IMR-90 (cell line): ENCODE measurements at regions not wholly inside any gene's neighbourhood (a gene's known extent, or its start where the extent isn't known, plus 50 kb on each side); places are given as distances from the start of the nearest gene placed in this dataset.

ENCODE experiments used
- ATAC-seq: fragments of 200-7000 bp; cut with Tn5 transposase; 2 replicates; pipeline ENCODE4 v1.9.1; 2020; ENCODE audit warnings: low read depth, mild to moderate bottlenecking, moderate library complexity
- BruUV-seq: library from RNA; stranded (reverse); fragments of 400-500 nt; replicated peaks from 2 replicates; lab custom pipeline; 2021; lab: Mats Ljungman, UMichigan
- CTCF ChIA-PET: fragments of 300-600 bp; formaldehyde crosslinking; extraction: SDS; loops from one replicate; lab custom pipeline; 2021; ENCODE audit warnings: antibody characterized with exemption; lab: Yijun Ruan, JAX
- POLR2A ChIA-PET: fragments of 300-600 bp; sonication (Branson Sonifier 250); formaldehyde crosslinking; loops from one replicate; lab custom pipeline; 2022; ENCODE audit warnings: antibody characterized with exemption; ENCODE audit not compliant: unreplicated experiment; lab: Charles Lee
- DNase-seq: peaks from one replicate; pipeline ENCODE4 v3.0.0; 2013
- H2AFZ ChIP-seq: replicated peaks from 2 replicates; pipeline ENCODE3; 2013; ENCODE audit warnings: low read length, mild to moderate bottlenecking; ENCODE audit not compliant: poor library complexity
- H2AK5ac ChIP-seq: 2 replicates; pipeline ENCODE4 v1.6.1; 2013; ENCODE audit warnings: low read depth, low read length, inconsistent platforms
- H2AK9ac ChIP-seq: replicated peaks from 2 replicates; pipeline ENCODE3; 2013; ENCODE audit warnings: mild to moderate bottlenecking, low read depth, low read length, moderate library complexity; ENCODE audit not compliant: poor library complexity
- H2BK120ac ChIP-seq: 2 replicates; pipeline ENCODE4 v1.6.1; 2013; ENCODE audit warnings: low read depth, low read length, inconsistent platforms
- H2BK15ac ChIP-seq: 3 replicates; pipeline ENCODE4 v1.6.1; 2013; ENCODE audit warnings: low read depth, low read length, inconsistent platforms
- H2BK20ac ChIP-seq: 2 replicates; pipeline ENCODE4 v1.6.1; 2013; ENCODE audit warnings: low read depth, mild to moderate bottlenecking, inconsistent platforms, low read length, moderate library complexity
- H2BK5ac ChIP-seq: 2 replicates; pipeline ENCODE4 v1.6.1; 2013; ENCODE audit warnings: mild to moderate bottlenecking, low read depth, low read length, inconsistent platforms; ENCODE audit not compliant: poor library complexity, severe bottlenecking
- H3K14ac ChIP-seq: replicated peaks from 2 replicates; pipeline ENCODE4 v1.6.1; 2013; ENCODE audit warnings: low read depth, low read length, inconsistent platforms
- H3K18ac ChIP-seq: 2 replicates; pipeline ENCODE4 v1.6.1; 2013; ENCODE audit warnings: low read depth, low read length, control low read depth
- H3K23ac ChIP-seq: 2 replicates; pipeline ENCODE4 v1.6.1; 2013; ENCODE audit warnings: low read depth, low read length, inconsistent platforms
- H3K27ac ChIP-seq: 2 replicates; pipeline ENCODE4 v1.5.1; 2013; ENCODE audit warnings: mild to moderate bottlenecking, control low read depth, low read length; ENCODE audit not compliant: insufficient read depth
- H3K27me3 ChIP-seq: 2 replicates; pipeline ENCODE4 v1.6.1; 2013; ENCODE audit warnings: low read length; ENCODE audit not compliant: control insufficient read depth, insufficient read depth
- H3K36me3 ChIP-seq: 2 replicates; pipeline ENCODE4 v1.6.1; 2013; ENCODE audit warnings: low read length, mixed read lengths; ENCODE audit not compliant: control insufficient read depth, insufficient read depth
- H3K4ac ChIP-seq: 2 replicates; pipeline ENCODE4 v1.6.1; 2013; ENCODE audit warnings: low read depth, low read length, inconsistent platforms
- H3K4me1 ChIP-seq: 2 replicates; pipeline ENCODE4 v1.6.1; 2013; ENCODE audit warnings: low read length, mixed read lengths; ENCODE audit not compliant: control insufficient read depth, insufficient read depth
- H3K4me2 ChIP-seq: 2 replicates; pipeline ENCODE4 v1.6.1; 2013; ENCODE audit warnings: low read depth, mild to moderate bottlenecking, control low read depth, low read length, moderate library complexity
- H3K4me3 ChIP-seq: 2 replicates; pipeline ENCODE4 v1.5.1; 2013; ENCODE audit warnings: low read depth, mild to moderate bottlenecking, control low read depth, low read length, moderate library complexity; ENCODE audit not compliant: insufficient read depth
- H3K56ac ChIP-seq: 2 replicates; pipeline ENCODE4 v1.6.1; 2013; ENCODE audit warnings: low read length, inconsistent platforms; ENCODE audit not compliant: insufficient read depth; ENCODE audit errors: extremely low read depth
- H3K79me1 ChIP-seq, 2 experiments: 2 replicates each; pipeline ENCODE4 v1.6.1; 2013; ENCODE audit warnings: low read length in 2 of 2, inconsistent platforms in 1 of 2, low read depth in 1 of 2
- H3K9ac ChIP-seq: 2 replicates; pipeline ENCODE4 v1.6.1; 2013; ENCODE audit warnings: low read depth, low read length, control low read depth
- H3K9me1 ChIP-seq: 2 replicates; pipeline ENCODE4 v1.6.1; 2013; ENCODE audit warnings: low read length, inconsistent platforms; ENCODE audit not compliant: insufficient read depth
- H3K9me3 ChIP-seq: 2 replicates; pipeline ENCODE4 v1.6.1; 2013; ENCODE audit warnings: low read length; ENCODE audit not compliant: control insufficient read depth, insufficient read depth
- H4K20me1 ChIP-seq: 2 replicates; pipeline ENCODE4 v1.6.1; 2013; ENCODE audit warnings: low read length, inconsistent platforms; ENCODE audit not compliant: insufficient read depth
- H4K5ac ChIP-seq: 2 replicates; pipeline ENCODE4 v1.6.1; 2013; ENCODE audit warnings: mild to moderate bottlenecking, low read depth, low read length, control low read depth
- H4K8ac ChIP-seq, 2 experiments: 2 replicates each; pipeline ENCODE4 v1.6.1; 2013; ENCODE audit warnings: low read depth in 2 of 2, low read length in 2 of 2, control low read depth in 1 of 2, inconsistent platforms in 1 of 2
- H4K91ac ChIP-seq: 2 replicates; pipeline ENCODE4 v1.6.1; 2013; ENCODE audit warnings: low read depth, low read length, inconsistent platforms; ENCODE audit not compliant: insufficient read depth
- BHLHE40 ChIP-seq: fragments of 150-350 bp; IDR thresholded peaks from 2 replicates; pipeline ENCODE4 v1.6.1; 2016; ENCODE audit warnings: mild to moderate bottlenecking, low read depth, low read length
- CEBPB ChIP-seq: IDR thresholded peaks from 2 replicates; pipeline ENCODE4 v1.6.1; 2012; ENCODE audit warnings: low read depth, low read length, improper control_type of control experiment
- CHD1 ChIP-seq: IDR thresholded peaks from 2 replicates; pipeline ENCODE4 v1.6.1; 2012; ENCODE audit warnings: low read depth, low read length, improper control_type of control experiment
- ELK1 ChIP-seq: fragments of 150-350 bp; IDR thresholded peaks from 2 replicates; pipeline ENCODE4 v1.6.1; 2016; ENCODE audit warnings: low read depth, mild to moderate bottlenecking, low read length, moderate library complexity, borderline replicate concordance
- MAFK ChIP-seq: IDR thresholded peaks from 2 replicates; pipeline ENCODE4 v1.6.1; 2012; ENCODE audit warnings: low read depth, low read length, improper control_type of control experiment
- MAZ ChIP-seq: IDR thresholded peaks from 2 replicates; pipeline ENCODE4 v1.6.1; 2012; ENCODE audit warnings: low read depth, mild to moderate bottlenecking, low read length, improper control_type of control experiment, moderate library complexity, borderline replicate concordance
- MXI1 ChIP-seq: IDR thresholded peaks from 2 replicates; pipeline ENCODE4 v1.6.1; 2012; ENCODE audit warnings: low read depth, mild to moderate bottlenecking, low read length, moderate library complexity, borderline replicate concordance
- NFE2L2 ChIP-seq: fragments of 150-350 bp; IDR thresholded peaks from 2 replicates; pipeline ENCODE4 v1.6.1; 2016; ENCODE audit warnings: low read depth, mild to moderate bottlenecking, low read length
- POLR2A ChIP-seq: IDR thresholded peaks from 2 replicates; pipeline ENCODE4 v1.6.1; 2012; ENCODE audit warnings: mild to moderate bottlenecking, low read depth, low read length
- RAD21 ChIP-seq: IDR thresholded peaks from 2 replicates; pipeline ENCODE4 v1.6.1; 2012; ENCODE audit warnings: low read length, improper control_type of control experiment
- RCOR1 ChIP-seq: IDR thresholded peaks from 2 replicates; pipeline ENCODE4 v1.6.1; 2012; ENCODE audit warnings: mild to moderate bottlenecking, low read length, improper control_type of control experiment; ENCODE audit not compliant: insufficient replicate concordance
- RFX5 ChIP-seq: IDR thresholded peaks from 2 replicates; pipeline ENCODE4 v1.8.0; 2012; ENCODE audit warnings: low read depth, mild to moderate bottlenecking, low read length, moderate library complexity
- SMC3 ChIP-seq: fragments of 150-350 bp; IDR thresholded peaks from 2 replicates; pipeline ENCODE4 v1.6.1; 2016; ENCODE audit warnings: low read depth, mild to moderate bottlenecking, antibody characterized with exemption, low read length, moderate library complexity
- USF2 ChIP-seq: fragments of 150-350 bp; IDR thresholded peaks from 2 replicates; pipeline ENCODE4 v1.6.1; 2017; ENCODE audit warnings: mild to moderate bottlenecking, antibody characterized with exemption, low read length, low read depth
- WGBS, 2 experiments: methylation state at CpG; one replicate each; pipeline versions ENCODE4 v1.1.5 to v1.1.7; 2013; ENCODE audit warnings: missing lambda C conversion rate in 2 of 2; ENCODE audit not compliant: insufficient read length in 1 of 2; ENCODE audit errors: extremely low coverage in 2 of 2; 5-methylcytosine and 5-hydroxymethylcytosine counted together
- dilution Hi-C: fragments of 300-500 bp; cut with HindIII; formaldehyde crosslinking; loops from one replicate; pipeline ENCODE4 v1.14.3; 2018; ENCODE audit warnings: low sequenced_read_pairs; ENCODE audit not compliant: unreplicated experiment
- in situ Hi-C: fragments of 300-500 bp; cut with MboI; formaldehyde crosslinking; loops from 3 replicates; pipeline ENCODE4 v1.14.3; 2019; ENCODE audit warnings: low sequenced_read_pairs, inconsistent platforms, mixed read lengths
- intact Hi-C: fragments of 100-400 bp; cut with micrococcal nuclease; formaldehyde crosslinking; loops from 2 replicates; pipeline ENCODE4 v1.10.0; 2022

- dilution Hi-C loops, result no loop called here
- no peak overlapping the region for H3K18ac ChIP-seq
- intact Hi-C loops, result no loop called here
- H3K56ac ChIP-seq, result no peak overlapping the region
- no peak overlapping the region for H2AK5ac ChIP-seq
- H3K27me3 ChIP-seq, result no peaks in the 10 kb centered on the region
- H3K79me1 ChIP-seq, result no peaks in the 10 kb centered on the region
- H2BK20ac ChIP-seq, result no peak overlapping the region
- no peak overlapping the region for H2BK120ac ChIP-seq
- BruUV-seq, result no TSS peak
- H4K91ac ChIP-seq, result no peak overlapping the region
- H2BK15ac ChIP-seq, result no peak overlapping the region
- ChIA-PET CTCF (interaction anchor here (0.6 kb wide), 1 partner anchor 76 kb away, joined by 3 read pairs; no protein-coding TSS in a partner anchor), POLR2A (no interaction called here)
- no peaks in the 10 kb centered on the region for H3K4me1 ChIP-seq
- H3K9ac ChIP-seq, result no peak overlapping the region
- H4K5ac ChIP-seq, result no peak overlapping the region
- DNase-seq, result no peak
- H3K36me3 ChIP-seq, result no peaks in the 10 kb centered on the region
- H4K20me1 ChIP-seq, result no peaks in the 10 kb centered on the region
- H3K23ac ChIP-seq, result no peak overlapping the region
- H3K9me1 ChIP-seq, result no peaks in the 10 kb centered on the region
- no CpG with 5 or more reads among the region's 1 CpG for WGBS, 2 experiments
- no peak overlapping the region for H3K4me2 ChIP-seq
- H2BK5ac ChIP-seq, result no peak overlapping the region
- H3K4me3 ChIP-seq, result no peak overlapping the region
- no peak overlapping the region for H2AFZ ChIP-seq
- TF ChIP-seq MAFK (no peak), RAD21 (no peak), MAZ (no peak), SMC3 (no peak), ELK1 (no peak), MXI1 (no peak), RFX5 (no peak), USF2 (no peak), NFE2L2 (no peak), POLR2A (no peak), CHD1 (no peak), BHLHE40 (no peak), RCOR1 (no peak), CEBPB (no peak)
- no peak overlapping the region for H3K14ac ChIP-seq
- H2AK9ac ChIP-seq, result no peak overlapping the region
- no peak for ATAC-seq
- H3K9me3 ChIP-seq, result no peaks in the 10 kb centered on the region
- no peak overlapping the region for H3K4ac ChIP-seq
- H3K27ac ChIP-seq, result no peak overlapping the region
- in situ Hi-C loops, result no loop called here
- no peak overlapping the region for H4K8ac ChIP-seq
Observed at GRCh38 chr4:79078339-79078738, 139.1 kb upstream of the PAQR3 start.
